ENCODE measurements at regions not wholly inside any gene's neighbourhood (a gene's known extent, or its start where the extent isn't known, plus 50 kb on each side); places are given as distances from the start of the nearest gene placed in this dataset.
"Not testable (repeated sequence)": the region's sequence is repeated elsewhere in the genome, so short reads cannot be mapped to it uniquely, and the experiment has no call there.

- not testable (repeated sequence) for TF ChIP-seq LEF1 (IDR thresholded peaks at IDR 0.05; ENCODE audit: borderline replicate concordance); ZNF384 (IDR thresholded peaks at IDR 0.05); HDGF (IDR thresholded peaks at IDR 0.05; ENCODE audit: borderline replicate concordance); L3MBTL2 (conservative IDR thresholded peaks at IDR 0.05); FOXK2 (IDR thresholded peaks at IDR 0.05); SP1 (IDR thresholded peaks at IDR 0.05); TARDBP (IDR thresholded peaks at IDR 0.05); ELF4 (IDR thresholded peaks at IDR 0.05)
- TF ChIP-seq, protein P1, sequence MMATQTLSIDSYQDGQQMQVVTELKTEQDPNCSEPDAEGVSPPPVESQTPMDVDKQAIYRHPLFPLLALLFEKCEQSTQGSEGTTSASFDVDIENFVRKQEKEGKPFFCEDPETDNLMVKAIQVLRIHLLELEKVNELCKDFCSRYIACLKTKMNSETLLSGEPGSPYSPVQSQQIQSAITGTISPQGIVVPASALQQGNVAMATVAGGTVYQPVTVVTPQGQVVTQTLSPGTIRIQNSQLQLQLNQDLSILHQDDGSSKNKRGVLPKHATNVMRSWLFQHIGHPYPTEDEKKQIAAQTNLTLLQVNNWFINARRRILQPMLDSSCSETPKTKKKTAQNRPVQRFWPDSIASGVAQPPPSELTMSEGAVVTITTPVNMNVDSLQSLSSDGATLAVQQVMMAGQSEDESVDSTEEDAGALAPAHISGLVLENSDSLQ (IDR thresholded peaks at IDR 0.05): not testable (repeated sequence)
Observed at GRCh38 chr14:81781798-81782197, 248.1 kb upstream of the SEL1L start.
